ENCODE measurements at regions not wholly inside any gene's neighbourhood (a gene's known extent, or its start where the extent isn't known, plus 50 kb on each side); places are given as distances from the start of the nearest gene placed in this dataset.

DNA sequence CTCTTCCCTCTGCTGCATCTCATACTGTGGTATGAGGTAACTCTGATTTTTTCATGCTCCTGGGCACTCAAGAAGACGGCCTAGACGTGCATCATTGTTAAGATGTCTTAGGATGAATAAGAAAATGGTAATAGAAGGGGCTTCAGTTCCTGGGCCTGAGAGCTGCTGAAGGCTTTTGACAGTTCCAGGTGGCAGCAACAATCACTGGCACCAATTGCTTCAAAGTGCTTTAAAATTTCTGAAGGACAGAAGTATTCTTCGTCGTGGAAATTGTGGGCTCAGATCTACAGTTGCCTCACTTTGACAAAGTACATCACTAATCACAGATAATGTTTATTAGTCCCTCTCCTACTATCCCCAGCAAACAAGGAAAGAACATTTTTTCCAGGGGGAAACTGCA, 536.6 kb upstream of the CAMK1G start:
- no peak for DNase-seq

GRCh38 chr1:209048941-209049669, 534.4 kb upstream of the CAMK1G start:
- no peak for DNase-seq

- no peak for DNase-seq
Observed at GRCh38 chr1:209051570-209051969, 531.9 kb upstream of the CAMK1G start.

DNA sequence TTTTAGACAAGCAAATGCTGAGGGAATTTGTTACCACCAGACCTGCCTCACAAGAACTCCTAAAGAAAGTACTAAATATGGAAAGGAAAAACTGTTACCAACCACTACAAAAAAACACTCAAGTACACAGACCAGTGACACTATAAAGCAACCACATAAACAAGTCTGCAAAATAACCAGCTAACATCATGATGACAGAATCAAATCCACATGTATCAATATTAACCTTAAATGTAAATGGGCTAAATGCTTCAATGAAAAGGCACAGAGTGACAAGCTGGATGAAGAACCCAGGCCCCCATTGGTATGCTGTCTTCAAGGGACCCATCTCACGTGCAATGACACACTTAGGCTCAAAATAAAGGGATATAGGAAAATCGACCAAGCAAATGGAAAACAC, 529.9 kb upstream of the CAMK1G start:
- no peak for DNase-seq

DNA sequence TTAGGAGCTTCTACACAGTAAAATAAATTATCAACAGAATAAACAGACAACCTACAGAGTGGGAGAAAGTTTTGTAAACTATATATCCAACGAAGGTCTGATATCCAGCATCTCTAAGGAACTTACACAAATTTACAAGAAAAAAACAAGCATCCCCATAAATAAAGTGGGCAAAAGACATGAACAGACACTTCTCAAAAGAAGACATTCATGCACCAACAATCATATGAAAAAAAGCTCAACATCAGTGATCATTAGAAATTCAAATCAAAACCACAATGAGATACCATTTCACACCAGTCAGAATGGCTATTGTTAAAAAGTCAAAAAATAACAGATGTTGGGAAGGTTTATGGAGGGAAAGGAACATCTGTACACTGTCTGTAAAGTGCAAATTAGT, 526.4 kb upstream of the CAMK1G start:
- no peak for DNase-seq

DNA sequence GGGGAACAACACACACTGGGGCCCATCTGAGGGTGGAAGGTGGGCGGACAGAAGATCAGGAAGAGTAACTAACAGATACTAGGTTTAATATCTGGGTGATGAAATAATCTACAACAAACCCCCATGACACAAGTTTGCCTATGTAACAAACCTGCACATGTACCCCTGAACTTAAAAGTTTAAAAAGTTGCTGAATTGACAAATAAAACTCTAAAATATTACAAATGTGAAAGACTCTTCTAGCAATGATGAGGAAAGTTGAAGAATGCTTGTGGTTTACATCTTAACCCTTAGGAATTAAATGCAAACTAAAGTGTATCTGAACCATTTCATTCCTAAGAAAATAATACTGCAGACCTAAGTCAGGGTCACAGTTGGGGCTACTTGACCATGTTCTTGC, 525.6 kb upstream of the CAMK1G start:
- DNase-seq: no peak

GRCh38 chr1:209059376-209059775, 524.1 kb upstream of the CAMK1G start:
- no peak for DNase-seq

- no peak for DNase-seq
Observed at GRCh38 chr1:209059981-209060380, 523.5 kb upstream of the CAMK1G start.

DNA sequence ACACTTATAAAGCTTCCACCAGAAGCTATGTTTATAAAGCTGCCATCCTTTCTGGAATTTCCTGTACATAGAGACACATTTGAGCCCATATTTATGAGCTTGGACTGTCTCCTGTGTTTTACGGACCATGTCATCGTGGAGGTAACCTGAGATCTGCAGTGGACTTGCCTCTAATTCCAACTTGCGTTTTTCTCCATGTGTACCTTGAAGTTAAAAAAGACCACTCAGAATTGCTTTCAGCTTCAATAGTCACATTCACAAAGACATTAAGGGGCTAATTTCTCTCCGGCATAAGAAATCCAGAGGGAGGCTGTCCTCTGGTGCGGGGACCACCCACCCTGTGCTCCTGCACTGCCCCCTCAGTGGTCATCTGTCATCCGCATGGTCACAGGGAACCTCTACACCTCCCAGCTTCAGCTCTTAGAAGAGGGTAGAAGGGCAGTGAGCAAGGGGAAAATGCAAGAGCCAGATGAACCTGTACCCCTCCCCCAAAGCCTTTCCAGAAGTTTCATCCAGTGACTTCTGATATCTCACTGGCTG, 521.4 kb upstream of the CAMK1G start:
- DNase-seq: no peak

- DNase-seq: no peak
Observed at GRCh38 chr1:209062863-209063262, 520.7 kb upstream of the CAMK1G start.

GRCh38 chr1:209063767-209064659, 519.5 kb upstream of the CAMK1G start:
- DNase-seq: no peak

GRCh38 chr1:209064850-209065706, 518.4 kb upstream of the CAMK1G start:
- no peak for DNase-seq

DNA sequence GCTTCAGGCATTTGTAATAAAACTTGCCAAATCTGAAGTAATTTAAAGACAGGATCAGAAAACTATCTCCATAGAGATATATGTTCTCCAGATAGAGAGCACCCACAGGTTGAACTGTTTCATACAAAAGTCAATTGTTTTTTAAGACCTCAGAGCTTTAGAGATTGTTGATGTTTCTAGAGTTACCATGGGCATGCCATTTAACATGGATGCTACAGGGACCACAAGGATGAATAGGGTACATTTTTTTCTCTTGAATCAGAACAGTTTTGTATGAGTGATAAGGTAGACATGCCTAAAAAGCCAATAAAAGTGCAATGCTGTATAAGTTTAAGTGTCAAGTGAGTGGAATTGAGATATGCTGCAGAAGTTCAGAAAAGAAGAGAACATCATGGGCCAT, 511.0 kb upstream of the CAMK1G start:
- no peak for DNase-seq

DNA sequence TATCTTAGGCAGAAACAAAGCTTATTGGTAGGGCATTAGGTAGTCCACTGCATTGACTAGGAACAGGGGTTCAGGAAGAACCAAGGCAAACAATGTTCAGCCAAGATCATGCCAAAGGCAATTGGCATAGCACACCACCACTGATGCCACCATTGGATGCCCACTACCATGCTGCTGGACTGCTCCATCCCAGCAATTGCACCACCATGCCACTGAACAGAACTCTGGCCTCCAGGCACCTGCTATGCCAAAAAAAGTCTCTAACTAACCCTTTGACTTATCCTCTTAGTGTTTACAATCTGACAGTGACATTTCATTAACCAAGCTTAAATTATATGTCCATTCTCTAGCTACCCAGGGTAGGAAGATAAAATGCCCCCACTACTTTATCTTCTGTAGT, 509.6 kb upstream of the CAMK1G start:
- DNase-seq: no peak

- no peak for DNase-seq
Observed at GRCh38 chr1:209074575-209075250, 508.8 kb upstream of the CAMK1G start.

- DNase-seq: no peak
Observed at GRCh38 chr1:209076688-209077087, 506.8 kb upstream of the CAMK1G start.

DNA sequence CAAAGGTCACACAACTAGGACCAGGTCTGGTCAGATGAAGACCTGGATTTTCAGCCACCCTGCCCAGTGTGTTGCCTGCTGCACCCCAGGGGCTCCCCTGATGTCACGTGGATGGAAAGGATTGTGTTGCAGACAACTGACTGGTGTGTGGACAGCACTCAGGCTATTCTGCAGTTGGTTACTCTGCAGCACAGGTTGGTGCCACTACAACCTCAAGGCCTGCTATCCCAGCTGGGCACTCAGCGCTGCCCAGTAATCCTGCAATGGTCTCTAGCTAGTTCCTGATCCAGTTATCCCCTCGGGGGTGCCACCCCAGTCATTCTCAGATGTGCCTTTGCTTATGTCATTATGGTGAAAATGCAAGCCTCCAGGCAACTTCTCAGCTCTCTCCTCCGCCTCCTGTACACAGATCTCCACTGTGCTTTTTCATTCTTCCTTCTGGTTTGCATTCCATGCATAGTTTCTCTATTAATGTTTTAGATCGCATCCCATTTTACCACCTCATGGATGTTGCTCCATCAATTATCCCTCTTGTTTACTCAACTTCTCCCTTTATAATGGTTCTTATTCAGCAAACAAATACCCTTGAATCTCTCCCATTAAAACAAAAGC, 503.2 kb upstream of the CAMK1G start:
- no peak for DNase-seq

- no peak for DNase-seq
Observed at GRCh38 chr1:209086486-209087192, 496.9 kb upstream of the CAMK1G start.

GRCh38 chr1:209094384-209094783, 489.1 kb upstream of the CAMK1G start:
- no peak for DNase-seq

DNA sequence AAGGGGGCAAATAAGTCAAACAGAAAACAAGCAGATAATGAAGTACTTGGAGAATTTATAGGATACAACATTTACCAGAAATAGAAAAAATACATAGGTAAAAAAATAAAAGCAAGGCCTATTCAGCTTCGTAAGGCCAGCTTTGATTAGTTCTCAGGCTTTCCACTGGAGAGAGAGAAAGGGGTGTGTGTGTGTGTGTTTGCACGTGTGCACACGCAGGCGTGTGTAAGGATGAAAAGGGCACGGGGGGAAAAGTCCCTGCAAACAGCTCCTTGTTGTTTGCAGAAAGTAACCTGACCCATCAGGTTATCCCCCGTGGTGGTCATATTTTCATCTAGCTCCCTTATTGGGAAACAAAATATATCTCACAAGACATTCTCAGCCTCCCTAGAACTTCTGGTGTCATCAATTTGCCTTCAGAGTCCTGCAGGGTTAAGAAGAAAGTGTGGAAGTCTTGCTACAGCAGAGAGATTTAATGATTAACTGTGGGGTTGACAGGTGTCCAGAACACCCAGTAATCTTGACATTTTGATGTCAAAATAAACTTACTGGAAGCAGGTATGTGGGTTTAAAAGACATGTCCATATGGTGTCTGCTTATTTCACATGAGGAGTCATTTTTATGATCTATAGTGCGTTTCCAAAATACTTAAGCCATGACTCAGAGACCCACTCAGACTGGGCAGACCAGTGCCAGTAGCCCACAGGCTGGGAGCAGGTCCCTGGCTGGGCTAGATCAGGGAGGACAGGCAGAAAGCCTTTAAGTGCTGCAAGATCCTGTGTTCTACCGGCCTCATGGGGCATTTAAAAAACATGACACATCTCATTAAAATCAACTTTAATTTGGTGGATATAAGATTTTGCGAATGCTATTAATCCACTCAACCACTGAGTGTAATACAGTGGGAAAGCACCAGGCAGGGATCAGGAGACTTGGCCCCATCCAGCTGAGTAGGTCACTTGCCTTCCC, 487.6 kb upstream of the CAMK1G start:
- no peak for DNase-seq
